IMR-90 (cell line): ENCODE measurements at regions not wholly inside any gene's neighbourhood (a gene's known extent, or its start where the extent isn't known, plus 50 kb on each side); places are given as distances from the start of the nearest gene placed in this dataset.

ENCODE experiments used
- ATAC-seq: fragments of 200-7000 bp; cut with Tn5 transposase; 2 replicates; pipeline ENCODE4 v1.9.1; 2020; ENCODE audit warnings: low read depth, mild to moderate bottlenecking, moderate library complexity
- BruUV-seq: library from RNA; stranded (reverse); fragments of 400-500 nt; replicated peaks from 2 replicates; lab custom pipeline; 2021; lab: Mats Ljungman, UMichigan
- CTCF ChIA-PET: fragments of 300-600 bp; formaldehyde crosslinking; extraction: SDS; loops from one replicate; lab custom pipeline; 2021; ENCODE audit warnings: antibody characterized with exemption; lab: Yijun Ruan, JAX
- POLR2A ChIA-PET: fragments of 300-600 bp; sonication (Branson Sonifier 250); formaldehyde crosslinking; loops from one replicate; lab custom pipeline; 2022; ENCODE audit warnings: antibody characterized with exemption; ENCODE audit not compliant: unreplicated experiment; lab: Charles Lee
- DNase-seq: peaks from one replicate; pipeline ENCODE4 v3.0.0; 2013
- H2AFZ ChIP-seq: replicated peaks from 2 replicates; pipeline ENCODE3; 2013; ENCODE audit warnings: low read length, mild to moderate bottlenecking; ENCODE audit not compliant: poor library complexity
- H2AK5ac ChIP-seq: 2 replicates; pipeline ENCODE4 v1.6.1; 2013; ENCODE audit warnings: low read depth, low read length, inconsistent platforms
- H2AK9ac ChIP-seq: replicated peaks from 2 replicates; pipeline ENCODE3; 2013; ENCODE audit warnings: mild to moderate bottlenecking, low read depth, low read length, moderate library complexity; ENCODE audit not compliant: poor library complexity
- H2BK120ac ChIP-seq: 2 replicates; pipeline ENCODE4 v1.6.1; 2013; ENCODE audit warnings: low read depth, low read length, inconsistent platforms
- H2BK15ac ChIP-seq: 3 replicates; pipeline ENCODE4 v1.6.1; 2013; ENCODE audit warnings: low read depth, low read length, inconsistent platforms
- H2BK20ac ChIP-seq: 2 replicates; pipeline ENCODE4 v1.6.1; 2013; ENCODE audit warnings: low read depth, mild to moderate bottlenecking, inconsistent platforms, low read length, moderate library complexity
- H2BK5ac ChIP-seq: 2 replicates; pipeline ENCODE4 v1.6.1; 2013; ENCODE audit warnings: mild to moderate bottlenecking, low read depth, low read length, inconsistent platforms; ENCODE audit not compliant: poor library complexity, severe bottlenecking
- H3K14ac ChIP-seq: replicated peaks from 2 replicates; pipeline ENCODE4 v1.6.1; 2013; ENCODE audit warnings: low read depth, low read length, inconsistent platforms
- H3K18ac ChIP-seq: 2 replicates; pipeline ENCODE4 v1.6.1; 2013; ENCODE audit warnings: low read depth, low read length, control low read depth
- H3K23ac ChIP-seq: 2 replicates; pipeline ENCODE4 v1.6.1; 2013; ENCODE audit warnings: low read depth, low read length, inconsistent platforms
- H3K27ac ChIP-seq: 2 replicates; pipeline ENCODE4 v1.5.1; 2013; ENCODE audit warnings: mild to moderate bottlenecking, control low read depth, low read length; ENCODE audit not compliant: insufficient read depth
- H3K27me3 ChIP-seq: 2 replicates; pipeline ENCODE4 v1.6.1; 2013; ENCODE audit warnings: low read length; ENCODE audit not compliant: control insufficient read depth, insufficient read depth
- H3K36me3 ChIP-seq: 2 replicates; pipeline ENCODE4 v1.6.1; 2013; ENCODE audit warnings: low read length, mixed read lengths; ENCODE audit not compliant: control insufficient read depth, insufficient read depth
- H3K4ac ChIP-seq: 2 replicates; pipeline ENCODE4 v1.6.1; 2013; ENCODE audit warnings: low read depth, low read length, inconsistent platforms
- H3K4me1 ChIP-seq: 2 replicates; pipeline ENCODE4 v1.6.1; 2013; ENCODE audit warnings: low read length, mixed read lengths; ENCODE audit not compliant: control insufficient read depth, insufficient read depth
- H3K4me2 ChIP-seq: 2 replicates; pipeline ENCODE4 v1.6.1; 2013; ENCODE audit warnings: low read depth, mild to moderate bottlenecking, control low read depth, low read length, moderate library complexity
- H3K4me3 ChIP-seq: 2 replicates; pipeline ENCODE4 v1.5.1; 2013; ENCODE audit warnings: low read depth, mild to moderate bottlenecking, control low read depth, low read length, moderate library complexity; ENCODE audit not compliant: insufficient read depth
- H3K56ac ChIP-seq: 2 replicates; pipeline ENCODE4 v1.6.1; 2013; ENCODE audit warnings: low read length, inconsistent platforms; ENCODE audit not compliant: insufficient read depth; ENCODE audit errors: extremely low read depth
- H3K79me1 ChIP-seq, 2 experiments: 2 replicates each; pipeline ENCODE4 v1.6.1; 2013; ENCODE audit warnings: low read length in 2 of 2, inconsistent platforms in 1 of 2, low read depth in 1 of 2
- H3K9ac ChIP-seq: 2 replicates; pipeline ENCODE4 v1.6.1; 2013; ENCODE audit warnings: low read depth, low read length, control low read depth
- H3K9me1 ChIP-seq: 2 replicates; pipeline ENCODE4 v1.6.1; 2013; ENCODE audit warnings: low read length, inconsistent platforms; ENCODE audit not compliant: insufficient read depth
- H3K9me3 ChIP-seq: 2 replicates; pipeline ENCODE4 v1.6.1; 2013; ENCODE audit warnings: low read length; ENCODE audit not compliant: control insufficient read depth, insufficient read depth
- H4K20me1 ChIP-seq: 2 replicates; pipeline ENCODE4 v1.6.1; 2013; ENCODE audit warnings: low read length, inconsistent platforms; ENCODE audit not compliant: insufficient read depth
- H4K5ac ChIP-seq: 2 replicates; pipeline ENCODE4 v1.6.1; 2013; ENCODE audit warnings: mild to moderate bottlenecking, low read depth, low read length, control low read depth
- H4K8ac ChIP-seq, 2 experiments: 2 replicates each; pipeline ENCODE4 v1.6.1; 2013; ENCODE audit warnings: low read depth in 2 of 2, low read length in 2 of 2, control low read depth in 1 of 2, inconsistent platforms in 1 of 2
- H4K91ac ChIP-seq: 2 replicates; pipeline ENCODE4 v1.6.1; 2013; ENCODE audit warnings: low read depth, low read length, inconsistent platforms; ENCODE audit not compliant: insufficient read depth
- CHD1 ChIP-seq: IDR thresholded peaks from 2 replicates; pipeline ENCODE4 v1.6.1; 2012; ENCODE audit warnings: low read depth, low read length, improper control_type of control experiment
- MAZ ChIP-seq: IDR thresholded peaks from 2 replicates; pipeline ENCODE4 v1.6.1; 2012; ENCODE audit warnings: low read depth, mild to moderate bottlenecking, low read length, improper control_type of control experiment, moderate library complexity, borderline replicate concordance
- SMC3 ChIP-seq: fragments of 150-350 bp; IDR thresholded peaks from 2 replicates; pipeline ENCODE4 v1.6.1; 2016; ENCODE audit warnings: low read depth, mild to moderate bottlenecking, antibody characterized with exemption, low read length, moderate library complexity
- WGBS, 2 experiments: methylation state at CpG; one replicate each; pipeline versions ENCODE4 v1.1.5 to v1.1.7; 2013; ENCODE audit warnings: missing lambda C conversion rate in 2 of 2; ENCODE audit not compliant: insufficient read length in 1 of 2; ENCODE audit errors: extremely low coverage in 2 of 2; 5-methylcytosine and 5-hydroxymethylcytosine counted together
- dilution Hi-C: fragments of 300-500 bp; cut with HindIII; formaldehyde crosslinking; loops from one replicate; pipeline ENCODE4 v1.14.3; 2018; ENCODE audit warnings: low sequenced_read_pairs; ENCODE audit not compliant: unreplicated experiment
- in situ Hi-C: fragments of 300-500 bp; cut with MboI; formaldehyde crosslinking; loops from 3 replicates; pipeline ENCODE4 v1.14.3; 2019; ENCODE audit warnings: low sequenced_read_pairs, inconsistent platforms, mixed read lengths
- intact Hi-C: fragments of 100-400 bp; cut with micrococcal nuclease; formaldehyde crosslinking; loops from 2 replicates; pipeline ENCODE4 v1.10.0; 2022
- TF ChIP-seq, protein P1 (sequence below): fragments of 150-350 bp; IDR thresholded peaks from 2 replicates; pipeline ENCODE4 v1.6.1; 2016; ENCODE audit warnings: low read depth, mild to moderate bottlenecking, low read length, moderate library complexity, borderline replicate concordance

DNA sequence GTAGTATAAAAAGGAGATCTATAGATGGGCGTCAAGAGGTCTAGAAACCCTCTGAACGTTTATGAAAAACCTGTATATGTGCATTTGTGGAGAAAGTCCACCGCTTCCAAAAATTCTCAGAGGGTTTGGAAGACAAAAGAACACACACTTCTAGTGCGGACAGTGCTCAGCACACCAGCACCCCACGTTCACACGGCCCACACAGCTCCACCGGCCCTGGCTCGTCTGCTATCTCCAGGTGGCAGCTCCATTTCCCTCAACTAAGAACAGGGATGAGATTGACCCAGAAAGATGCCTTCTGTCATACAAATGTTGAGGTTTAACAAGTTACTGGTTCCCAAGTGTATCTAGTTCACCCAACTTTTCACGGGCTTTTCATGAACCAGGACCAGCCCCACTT, 255.1 kb downstream of the NR2F1-AS1 start:
- Histone ChIP-seq H4K20me1 (no peaks in the 10 kb centered on the region), H3K9me3 (no peaks in the 10 kb centered on the region), H3K27ac (no peak overlapping the region), H4K8ac (no peak overlapping the region), H3K79me1 (no peaks in the 10 kb centered on the region), H3K14ac (no peak overlapping the region), H3K36me3 (no peaks in the 10 kb centered on the region), H4K5ac (no peak overlapping the region), H2BK5ac (no peak overlapping the region), H3K23ac (no peak overlapping the region), H2AK5ac (no peak overlapping the region), H3K4me2 (no peak overlapping the region), H3K4me3 (no peak overlapping the region), H3K27me3 (no peaks in the 10 kb centered on the region), H3K56ac (no peak overlapping the region), H3K18ac (no peak overlapping the region), H3K9ac (no peak overlapping the region), H3K9me1 (no peaks in the 10 kb centered on the region), H2AK9ac (no peak overlapping the region), H2BK15ac (no peak overlapping the region), H2BK20ac (no peak overlapping the region), H3K4me1 (peaks cover under 1% of the 10 kb centered on the region; the same call in 1 of the 2 replicates), H4K91ac (no peak overlapping the region), H2AFZ (no peak overlapping the region), H2BK120ac (no peak overlapping the region), H3K4ac (no peak overlapping the region)
- dilution Hi-C loops (no loop called here), in situ Hi-C loops (no loop called here), intact Hi-C loops (no loop called here)
- POLR2A ChIA-PET: no interaction called here
- no peak for ATAC-seq
- CTCF ChIA-PET: no interaction called here
- no peak for DNase-seq
- no TSS peak for BruUV-seq
- 90% methylated on average over 2 of the region's 9 CpGs; no CpG with 5 or more reads in 1 of the 2 experiments for WGBS, 2 experiments
- TF ChIP-seq CHD1 (no peak), SMC3 (no peak), MAZ (no peak)
- TF ChIP-seq, protein P1, sequence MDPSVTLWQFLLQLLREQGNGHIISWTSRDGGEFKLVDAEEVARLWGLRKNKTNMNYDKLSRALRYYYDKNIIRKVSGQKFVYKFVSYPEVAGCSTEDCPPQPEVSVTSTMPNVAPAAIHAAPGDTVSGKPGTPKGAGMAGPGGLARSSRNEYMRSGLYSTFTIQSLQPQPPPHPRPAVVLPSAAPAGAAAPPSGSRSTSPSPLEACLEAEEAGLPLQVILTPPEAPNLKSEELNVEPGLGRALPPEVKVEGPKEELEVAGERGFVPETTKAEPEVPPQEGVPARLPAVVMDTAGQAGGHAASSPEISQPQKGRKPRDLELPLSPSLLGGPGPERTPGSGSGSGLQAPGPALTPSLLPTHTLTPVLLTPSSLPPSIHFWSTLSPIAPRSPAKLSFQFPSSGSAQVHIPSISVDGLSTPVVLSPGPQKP: no peak
